GM21515 (cell line): ENCODE measurements at regions not wholly inside any gene's neighbourhood (a gene's known extent, or its start where the extent isn't known, plus 50 kb on each side); places are given as distances from the start of the nearest gene placed in this dataset.
"Not testable (repeated sequence)": the region's sequence is repeated elsewhere in the genome, so short reads cannot be mapped to it uniquely, and the experiment has no call there.

Experiments used
- ATAC-seq: cut with Tn5 transposase; IDR thresholded peaks from one replicate; pipeline ENCODE4 v1.9.1; 2021; ENCODE audit not compliant: unreplicated experiment

DNA sequence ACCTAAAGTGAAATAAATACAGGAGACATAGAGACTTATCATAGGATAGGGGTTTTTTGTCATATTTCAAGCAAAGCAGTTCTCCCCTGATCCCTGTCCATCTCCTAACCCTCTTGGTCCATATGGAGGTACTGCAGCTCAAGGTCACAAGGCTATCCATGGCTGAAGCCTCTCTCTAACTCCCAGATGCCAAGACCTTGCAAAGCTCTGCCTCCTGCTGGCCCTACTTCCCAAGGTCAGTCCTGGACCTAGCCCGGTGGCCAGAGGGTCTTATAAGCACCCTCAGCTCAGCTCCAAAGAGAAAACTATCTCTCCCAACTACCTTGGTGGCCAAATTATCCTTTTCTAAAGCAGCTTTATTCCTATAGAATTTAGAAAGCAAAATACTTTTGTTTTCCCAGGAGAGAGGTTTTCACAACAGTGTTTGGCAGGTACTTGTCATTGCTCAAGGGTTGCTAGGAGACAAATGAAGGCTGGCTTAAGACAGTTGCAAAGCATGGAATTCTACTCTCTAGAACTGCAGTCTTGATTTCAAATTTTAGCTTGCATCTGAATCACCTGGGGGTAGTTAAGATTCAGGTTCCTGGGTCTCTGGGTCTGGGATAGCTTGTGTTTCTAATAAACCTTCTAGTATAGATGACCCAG lies 121.5 kb downstream of the XCL2 start:
- no peak for ATAC-seq

GRCh38 chr1:168421399-168422004 lies 122.3 kb downstream of the XCL2 start:
- ATAC-seq, result no peak

DNA sequence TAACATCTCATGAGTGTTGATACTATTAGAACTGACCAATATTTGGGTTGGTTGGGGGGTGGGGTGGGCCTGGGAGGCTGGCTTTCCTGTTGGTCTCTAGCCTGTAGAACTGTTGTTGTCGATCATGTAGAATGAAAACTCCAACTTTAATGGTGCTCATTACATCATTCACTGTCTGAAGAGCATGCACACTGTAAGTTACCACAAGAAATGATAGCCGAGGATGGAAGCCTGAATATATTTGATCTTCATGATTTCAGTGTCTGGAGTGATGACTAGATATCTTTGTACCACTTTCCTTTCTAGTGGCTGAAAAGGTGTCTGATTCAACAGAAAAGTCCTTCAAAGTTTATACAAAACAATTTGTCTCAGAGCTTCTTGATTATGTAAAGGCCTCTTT lies 123.6 kb downstream of the XCL2 start:
- no peak for ATAC-seq

- no peak for ATAC-seq
These were observed 124.1 kb downstream of the XCL2 start for GRCh38 chr1:168419736-168420135.

- ATAC-seq, result no peak
These were observed 127.6 kb downstream of the XCL2 start for GRCh38 chr1:168416220-168416619.

- ATAC-seq, result no peak
These were observed 128.9 kb downstream of the XCL2 start for GRCh38 chr1:168414914-168415313.

DNA sequence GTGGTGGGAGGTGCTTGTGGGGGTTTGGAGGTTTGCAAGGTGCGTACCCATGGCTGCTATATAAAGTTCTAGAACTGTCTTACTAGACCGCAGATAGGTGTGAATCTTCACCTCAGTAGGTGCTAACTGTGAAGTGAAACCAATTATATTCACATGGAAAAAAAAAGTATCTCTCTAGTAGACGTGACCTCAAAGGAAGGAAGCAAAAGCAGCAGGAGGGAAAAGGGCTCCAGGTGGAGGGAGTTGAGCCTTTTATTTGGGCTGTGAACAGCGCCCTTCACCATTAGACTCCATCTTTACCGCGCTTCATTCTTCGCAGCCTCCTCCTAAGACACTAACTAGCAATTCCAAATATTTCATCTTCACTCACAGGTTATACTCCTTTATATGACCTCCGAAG lies 129.8 kb downstream of the TBX19 start:
- ATAC-seq, result no peak

DNA sequence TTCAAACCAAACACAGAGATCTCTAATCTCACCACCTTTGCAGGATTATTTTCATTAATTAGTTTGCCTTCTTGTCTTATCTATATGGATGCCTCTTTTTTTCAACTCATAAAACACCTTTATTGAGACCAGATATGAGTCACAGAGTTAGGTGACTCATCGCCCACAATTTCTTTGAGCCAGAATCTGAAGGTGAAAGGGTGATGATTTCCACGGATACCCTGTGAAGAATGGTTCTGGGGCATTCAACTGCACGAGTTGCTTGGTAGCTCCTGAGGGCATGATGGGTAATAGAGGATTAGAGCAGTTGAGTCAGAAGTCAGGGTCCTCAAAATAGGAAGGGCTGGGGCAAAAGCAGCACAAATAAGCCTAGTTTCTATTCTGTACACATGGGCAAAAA lies 128.2 kb downstream of the TBX19 start:
- ATAC-seq, result no peak

GRCh38 chr1:168408539-168408865 lies 127.8 kb downstream of the TBX19 start:
- ATAC-seq, result no peak

DNA sequence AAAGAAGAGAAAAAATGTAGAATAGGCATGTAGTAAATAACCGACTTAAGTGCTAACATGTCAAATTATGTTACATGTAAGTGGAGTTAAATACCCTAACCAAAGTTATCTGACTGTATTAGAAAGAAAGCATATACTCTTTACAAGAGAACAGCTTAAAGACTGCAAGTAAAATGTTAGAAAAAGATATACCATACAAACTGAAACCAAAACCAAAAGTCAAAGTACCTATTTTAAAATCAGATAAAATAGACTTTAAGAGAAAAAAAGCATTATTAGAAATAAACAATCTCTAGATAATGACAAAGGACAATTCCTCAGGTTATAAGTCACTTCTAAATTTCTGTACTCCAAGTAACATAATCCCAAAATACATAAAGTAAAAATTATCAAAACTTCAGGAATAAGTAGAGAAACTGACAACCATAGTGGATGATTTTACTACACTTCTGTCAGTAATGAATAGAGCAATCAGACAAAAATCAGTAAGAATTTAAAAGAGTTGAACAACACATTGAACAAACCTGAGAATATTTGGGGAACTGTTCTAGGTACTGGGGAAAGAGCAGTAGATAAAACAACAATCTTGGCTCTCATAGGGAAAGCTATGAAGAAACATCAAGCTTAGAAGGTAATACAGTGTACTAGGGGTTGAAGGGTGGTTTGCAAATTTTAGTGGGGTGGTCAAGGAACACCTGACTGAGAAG lies 127.3 kb downstream of the TBX19 start:
- ATAC-seq, result no peak

DNA sequence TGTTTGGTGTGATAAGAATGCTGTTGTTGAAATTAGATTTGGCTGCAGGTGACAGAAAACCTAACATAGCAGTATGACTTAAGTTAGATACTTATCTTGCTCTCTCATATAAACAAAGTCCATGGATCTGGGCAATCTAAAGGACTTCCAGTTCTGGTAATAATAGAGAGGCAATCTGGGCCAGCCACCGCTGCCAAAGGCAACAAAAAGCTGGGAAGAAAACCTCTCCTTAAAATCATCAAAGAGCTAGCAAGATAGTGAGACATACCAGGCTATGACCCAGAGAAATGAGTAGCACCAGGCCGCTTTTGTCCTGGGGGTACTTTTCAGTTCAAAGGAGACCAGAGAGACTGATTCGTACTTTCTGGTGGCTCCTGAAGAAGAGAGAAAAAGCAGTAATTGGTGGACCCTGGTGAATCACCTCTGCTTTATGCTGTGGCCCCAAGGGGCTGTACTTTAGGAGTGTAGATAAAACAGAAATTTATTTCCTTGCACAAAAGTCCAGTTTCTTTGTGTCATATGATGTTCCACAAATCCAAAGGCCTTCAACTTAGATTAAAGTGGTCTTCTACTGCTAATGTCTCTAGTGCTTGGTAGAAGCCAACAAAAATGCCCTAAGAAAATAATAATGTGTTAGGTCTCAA lies 125.4 kb downstream of the TBX19 start:
- no peak for ATAC-seq

- no peak for ATAC-seq
These were observed 122.5 kb downstream of the TBX19 start for GRCh38 chr1:168403140-168403539.

DNA sequence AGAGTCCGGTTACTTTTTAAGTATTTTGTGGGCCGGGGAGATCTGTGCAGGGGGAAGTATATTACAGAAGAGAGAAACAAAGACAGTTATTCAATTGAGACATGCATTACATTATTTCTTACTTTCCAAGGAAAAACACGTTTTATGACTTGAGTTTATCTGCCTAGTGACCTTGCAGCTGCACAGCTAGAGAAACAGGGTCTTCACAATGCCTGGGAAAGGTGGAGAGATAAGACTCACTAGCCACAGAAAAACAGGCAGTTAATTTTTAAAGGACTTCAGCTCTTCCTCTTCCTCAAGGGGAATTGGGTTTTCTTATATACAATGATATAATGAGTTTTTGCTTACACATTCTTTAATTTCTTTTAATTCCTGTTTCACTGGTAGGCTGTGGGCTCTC lies 121.8 kb downstream of the TBX19 start:
- not testable (repeated sequence) for ATAC-seq

- ATAC-seq, result no peak
These were observed 120.7 kb downstream of the TBX19 start for GRCh38 chr1:168401341-168401740.

DNA sequence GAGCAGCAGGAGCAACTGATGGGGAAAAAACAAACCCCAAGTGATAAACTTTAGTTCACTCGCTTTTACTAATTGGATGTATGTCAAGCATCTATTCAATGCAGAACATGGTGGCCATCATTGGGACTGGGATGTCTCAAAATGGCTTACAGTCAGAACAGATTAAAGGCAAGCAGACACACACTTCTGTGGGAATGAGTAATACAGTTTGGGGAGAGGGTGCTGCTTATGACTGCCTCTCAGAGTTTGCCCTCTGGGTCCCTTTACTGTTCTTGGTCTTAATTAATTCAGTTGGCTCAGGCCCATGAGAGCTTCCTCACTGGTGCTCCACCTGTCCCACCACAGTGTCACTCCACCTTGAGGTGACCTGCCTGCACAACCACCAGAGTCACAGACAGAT lies 119.5 kb downstream of the TBX19 start:
- ATAC-seq, result no peak

- ATAC-seq, result no peak
These were observed 117.1 kb downstream of the TBX19 start for GRCh38 chr1:168397806-168398205.

GRCh38 chr1:168396940-168397684 lies 116.4 kb downstream of the TBX19 start:
- no peak for ATAC-seq

DNA sequence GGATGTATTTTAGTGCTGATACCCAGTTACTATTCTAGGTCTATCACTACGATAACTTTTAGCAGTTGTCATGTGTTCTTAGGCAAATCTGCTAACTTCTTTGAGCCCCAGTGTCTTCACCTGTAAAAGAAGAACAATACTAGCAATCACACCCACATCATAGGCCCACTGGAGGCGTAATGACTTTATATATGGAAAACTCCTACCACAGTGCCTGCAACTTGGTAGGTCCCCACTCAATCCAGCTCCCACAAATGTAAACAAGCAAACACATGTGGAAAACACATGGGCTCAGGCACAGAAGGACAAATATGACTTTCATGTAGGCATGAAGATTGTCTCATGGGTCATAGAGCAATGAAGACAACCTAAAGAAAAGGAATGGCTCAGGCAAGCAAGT lies 115.8 kb downstream of the TBX19 start:
- ATAC-seq, result no peak

- ATAC-seq, result no peak
These were observed 114.2 kb downstream of the TBX19 start for GRCh38 chr1:168394858-168395257.

- no peak for ATAC-seq
These were observed 112.4 kb downstream of the TBX19 start for GRCh38 chr1:168392958-168393549.
